GM19468 (cell line): ENCODE measurements at regions not wholly inside any gene's neighbourhood (a gene's known extent, or its start where the extent isn't known, plus 50 kb on each side); places are given as distances from the start of the nearest gene placed in this dataset.

ENCODE experiments used
- ATAC-seq: cut with Tn5 transposase; IDR thresholded peaks from one replicate; pipeline ENCODE4 v1.9.1; 2021; ENCODE audit warnings: mild to moderate bottlenecking, moderate library complexity, moderate number of reproducible peaks; ENCODE audit not compliant: unreplicated experiment; ENCODE audit errors: extremely low read depth

DNA sequence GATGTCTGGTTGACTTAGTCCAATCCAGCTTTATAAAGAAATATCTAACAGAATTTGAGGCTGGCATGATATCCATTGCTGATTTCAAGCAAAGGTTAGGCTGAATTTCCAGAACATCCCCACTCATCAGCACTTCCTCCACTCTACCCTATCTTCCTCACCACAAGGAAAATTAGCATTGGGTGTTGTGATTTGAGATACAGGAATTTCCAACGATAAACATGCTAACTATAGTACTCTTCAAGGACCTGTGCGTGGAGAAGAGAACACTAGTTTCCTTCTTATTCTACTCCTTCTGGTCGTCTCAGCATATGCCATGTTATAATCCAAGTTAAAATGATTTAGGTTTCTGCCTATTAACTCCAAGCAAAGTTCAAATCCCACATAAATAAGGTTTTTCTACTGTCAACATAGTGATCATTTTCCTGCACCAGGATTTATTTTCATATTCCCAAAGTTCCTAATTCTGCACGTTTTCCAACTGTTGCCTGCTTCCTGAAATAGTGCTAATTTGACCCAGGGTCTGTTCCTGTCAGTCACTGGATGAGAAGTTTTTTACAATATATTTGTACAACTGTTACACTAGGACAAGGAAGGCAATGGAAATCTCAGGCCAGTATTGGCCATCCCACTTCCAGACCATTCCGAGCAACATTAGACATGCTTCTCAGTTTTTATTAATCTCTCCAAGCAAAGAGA is 177.6 kb upstream of the EDNRA start:
- ATAC-seq: no peak

DNA sequence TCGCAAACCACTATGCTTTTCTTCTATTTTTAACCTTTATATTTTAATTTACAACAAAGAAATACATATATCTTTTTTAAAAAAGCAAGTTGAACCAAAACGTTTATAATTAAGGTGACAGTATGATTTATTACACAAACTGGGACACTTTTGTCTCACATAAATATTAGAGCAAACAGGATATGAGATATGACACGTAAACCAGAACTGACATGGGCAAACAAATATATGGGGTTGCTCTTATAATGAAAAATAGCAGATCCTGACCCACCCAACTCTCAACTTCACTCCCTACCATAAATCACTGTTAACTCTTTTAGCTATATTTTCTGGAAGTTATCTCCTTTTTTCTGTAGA is 177.0 kb upstream of the EDNRA start:
- ATAC-seq: no peak

DNA sequence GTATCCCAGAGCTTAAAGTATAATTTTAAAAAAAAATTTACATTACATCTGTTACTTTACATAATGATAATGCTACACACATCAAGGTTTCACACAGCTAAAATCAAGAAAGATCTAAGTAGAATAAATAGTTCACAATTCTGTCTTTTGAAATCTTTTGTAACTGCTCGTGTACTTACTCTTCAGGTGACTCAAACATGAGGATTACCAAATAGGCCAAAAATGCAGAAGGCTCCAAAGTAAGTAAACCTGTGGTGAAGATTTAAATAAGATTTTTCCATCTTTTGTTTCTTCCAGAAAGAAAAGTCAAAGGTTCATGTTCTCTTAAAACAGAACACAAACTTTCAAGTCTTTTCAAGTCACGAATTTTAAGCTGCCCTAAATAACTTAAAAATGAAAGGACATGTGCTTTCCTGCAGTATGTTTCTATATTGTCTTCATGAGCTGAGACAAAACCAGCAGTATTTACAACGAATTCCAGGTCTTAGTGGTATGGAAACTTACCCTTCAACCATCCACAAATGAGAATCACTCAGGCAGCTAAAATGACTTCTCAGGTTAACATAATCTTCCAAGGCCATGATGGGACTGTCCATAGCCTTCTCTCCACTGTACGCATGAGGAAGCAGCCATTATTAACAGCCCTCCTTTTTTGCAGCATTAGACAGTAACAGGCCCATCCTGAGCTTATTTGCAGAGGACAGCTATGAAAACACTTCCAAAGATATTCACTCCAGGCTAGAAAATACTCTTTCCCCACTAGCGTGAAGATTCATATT is 172.8 kb upstream of the EDNRA start:
- no peak for ATAC-seq

DNA sequence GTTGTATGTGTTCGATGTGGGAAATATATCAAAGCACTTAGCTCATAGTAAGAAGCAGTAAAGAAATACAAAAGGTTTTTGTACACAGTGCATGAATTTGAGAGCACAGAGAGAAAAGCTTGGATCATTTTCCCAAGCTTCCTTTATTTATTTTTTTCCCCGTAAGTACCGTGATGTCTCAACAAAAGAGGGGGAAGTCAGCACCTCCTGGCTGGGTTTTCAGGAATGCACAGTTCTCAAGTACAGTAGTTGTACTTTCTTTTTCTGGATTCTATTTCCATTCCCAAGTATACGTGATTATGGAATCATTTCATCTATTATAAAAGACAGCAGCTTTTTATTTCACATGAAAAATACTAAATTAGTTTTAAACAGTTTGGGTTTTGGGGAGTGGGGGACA is 171.5 kb upstream of the EDNRA start:
- no peak for ATAC-seq

DNA sequence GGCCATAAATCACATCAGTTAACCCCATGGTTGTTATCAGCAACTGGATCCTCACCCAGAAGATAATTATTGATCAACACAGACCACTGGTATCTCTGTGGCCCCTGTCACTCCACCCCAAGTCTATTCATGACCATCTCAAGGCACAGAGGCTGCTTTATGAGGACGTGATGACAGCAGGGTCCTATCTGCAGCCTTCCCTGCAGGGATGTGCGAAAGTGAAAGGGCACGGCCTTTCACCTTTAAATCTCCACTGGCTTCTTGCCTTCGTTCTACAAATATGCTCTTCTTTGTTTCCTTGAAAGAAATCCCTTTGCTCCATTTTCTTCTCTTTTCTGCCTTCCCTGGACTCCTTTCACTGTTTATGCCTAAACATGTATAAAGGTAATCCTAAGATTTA is 170.6 kb upstream of the EDNRA start:
- no peak for ATAC-seq

DNA sequence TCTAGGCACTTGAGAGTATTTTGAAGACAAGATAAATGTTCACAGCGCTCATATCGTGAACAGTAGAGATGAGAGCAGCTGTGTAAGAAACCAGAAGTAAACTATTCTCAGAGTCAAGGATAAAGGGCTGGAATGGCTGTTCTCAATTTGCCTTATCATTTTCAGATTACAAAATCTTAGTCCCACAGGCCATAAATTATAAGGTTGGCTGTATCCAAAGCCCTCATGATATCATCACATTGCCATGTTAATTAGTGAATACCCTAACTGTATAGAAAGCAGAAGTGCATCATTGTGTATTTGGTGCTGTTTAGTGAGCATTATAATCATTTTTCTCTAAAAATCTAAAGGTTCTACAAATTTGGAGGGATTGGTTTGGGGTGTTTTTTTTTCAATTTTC is 168.9 kb upstream of the EDNRA start:
- ATAC-seq: no peak

DNA sequence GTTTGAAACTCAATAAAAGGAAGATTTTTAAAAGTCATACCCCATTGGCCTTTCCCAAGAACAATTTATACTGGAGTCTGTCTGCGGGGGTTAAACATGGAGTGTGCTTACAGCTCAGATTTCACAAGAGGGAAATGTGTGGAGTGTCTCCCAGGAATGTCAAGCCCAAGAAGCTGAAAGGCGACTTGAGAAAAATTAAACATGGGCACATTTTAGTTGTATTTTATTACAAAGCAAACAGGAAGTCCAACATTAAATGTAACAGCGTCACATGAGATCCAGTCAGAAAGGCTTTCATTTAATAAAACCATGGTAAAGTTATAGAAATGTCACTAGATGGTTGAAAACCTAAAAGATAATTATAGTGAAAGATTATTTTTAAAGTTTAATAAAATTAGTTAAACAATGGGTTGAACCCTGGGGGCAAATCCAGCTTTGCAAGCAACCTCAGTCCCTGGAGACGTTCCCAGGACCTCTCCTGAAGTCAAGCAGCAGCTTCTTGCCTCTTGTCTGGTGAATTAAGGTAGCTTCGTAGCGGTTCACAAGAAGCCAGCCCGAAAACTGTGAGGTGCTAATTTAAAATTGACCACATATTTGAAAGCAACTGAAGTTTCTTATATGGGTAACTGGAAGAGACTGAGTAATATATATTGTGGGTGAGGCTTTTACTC is 168.4 kb upstream of the EDNRA start:
- ATAC-seq: no peak

DNA sequence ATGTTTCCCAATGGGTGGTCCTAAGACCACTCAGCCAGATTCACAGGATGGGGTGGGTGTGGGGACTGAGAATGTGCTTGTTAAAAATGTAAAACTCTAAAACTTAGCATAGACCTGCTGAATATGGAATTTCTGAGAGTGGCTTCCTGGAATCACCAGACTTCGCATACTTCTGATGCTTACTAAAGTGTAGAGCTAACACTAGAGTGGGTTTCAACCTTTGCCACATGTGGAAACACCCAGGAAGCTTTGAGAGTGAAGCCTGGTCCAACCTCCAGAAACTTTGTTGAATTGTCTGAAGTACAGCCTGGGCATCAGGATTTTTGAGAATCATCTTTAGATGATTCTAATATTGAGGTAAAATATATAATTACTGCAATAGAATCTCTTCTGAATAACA is 167.8 kb upstream of the EDNRA start:
- ATAC-seq: no peak

DNA sequence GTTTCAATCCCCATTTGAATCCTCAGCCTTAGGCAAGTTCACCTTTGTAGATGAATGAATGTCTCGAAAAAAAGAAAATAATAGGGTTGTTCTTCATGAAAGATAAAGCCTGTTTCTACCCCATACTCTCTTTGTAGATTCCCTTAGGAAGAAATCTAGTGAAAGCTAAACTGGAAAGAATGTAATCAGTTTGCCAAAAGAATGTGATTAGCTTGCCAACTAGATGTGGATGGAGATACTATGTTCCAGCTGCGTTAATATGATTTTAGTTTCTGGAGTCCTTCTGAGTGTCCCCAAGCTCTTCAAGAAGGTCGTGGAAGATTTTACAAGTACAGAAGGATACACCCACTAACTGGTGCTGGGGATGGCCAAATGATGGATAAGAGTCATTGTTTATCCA is 162.3 kb upstream of the EDNRA start:
- ATAC-seq: no peak

DNA sequence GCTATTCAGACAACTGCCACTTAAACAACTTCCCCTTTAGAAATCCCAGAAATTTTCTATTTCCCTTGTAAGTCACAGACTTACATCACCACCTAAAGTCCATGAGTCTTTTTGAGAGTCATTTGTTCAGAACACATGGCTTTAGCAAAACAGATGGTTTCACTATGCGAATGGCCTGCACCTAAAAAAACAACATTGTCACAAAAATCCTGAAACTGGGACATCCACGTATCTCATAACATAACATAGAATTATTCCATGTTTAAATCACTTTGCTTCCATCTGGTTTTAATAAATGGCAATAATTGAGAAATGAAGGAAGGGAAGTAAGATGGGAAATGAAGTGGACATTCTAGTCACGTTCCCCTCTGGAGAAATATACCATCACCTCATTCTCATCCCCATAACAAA is 155.3 kb upstream of the EDNRA start:
- ATAC-seq: no peak

DNA sequence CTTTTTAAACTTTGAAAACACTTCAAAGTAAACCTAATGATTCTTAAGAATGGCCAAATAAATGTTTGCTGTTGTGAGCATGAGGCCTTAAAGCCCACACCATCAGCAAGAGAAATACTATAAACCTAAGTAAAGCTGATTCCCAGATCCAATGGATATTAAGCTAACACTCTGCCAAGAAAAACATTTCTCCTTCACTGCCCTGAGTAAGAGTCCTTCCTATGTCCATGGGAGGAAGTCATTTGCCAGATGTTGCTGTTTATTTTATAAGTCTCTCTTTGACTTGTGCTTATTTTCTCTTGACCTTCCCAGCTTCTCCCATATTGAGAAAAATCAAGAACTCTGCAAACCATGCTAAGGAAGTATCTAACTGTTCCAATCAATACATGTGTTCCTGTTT is 154.3 kb upstream of the EDNRA start:
- no peak for ATAC-seq

DNA sequence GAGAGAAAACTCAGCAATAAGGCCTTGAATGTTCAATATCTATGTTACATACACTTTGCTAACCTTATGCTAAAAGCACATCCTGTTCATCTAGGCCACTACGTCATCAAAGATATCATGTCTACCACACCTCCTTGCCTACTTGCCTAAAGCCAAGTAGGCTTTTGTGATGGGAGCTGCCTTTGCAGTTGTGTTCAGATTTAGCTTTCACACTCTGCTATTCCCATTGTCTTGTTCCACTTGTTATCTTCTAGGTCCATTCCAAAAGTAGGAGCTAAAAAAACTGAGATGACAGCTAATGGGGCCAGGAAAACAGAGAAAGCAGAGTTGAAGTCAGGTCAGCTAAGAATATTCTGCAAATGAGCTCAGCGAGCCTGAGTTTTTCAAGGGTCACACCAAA is 153.6 kb upstream of the EDNRA start:
- ATAC-seq: no peak

DNA sequence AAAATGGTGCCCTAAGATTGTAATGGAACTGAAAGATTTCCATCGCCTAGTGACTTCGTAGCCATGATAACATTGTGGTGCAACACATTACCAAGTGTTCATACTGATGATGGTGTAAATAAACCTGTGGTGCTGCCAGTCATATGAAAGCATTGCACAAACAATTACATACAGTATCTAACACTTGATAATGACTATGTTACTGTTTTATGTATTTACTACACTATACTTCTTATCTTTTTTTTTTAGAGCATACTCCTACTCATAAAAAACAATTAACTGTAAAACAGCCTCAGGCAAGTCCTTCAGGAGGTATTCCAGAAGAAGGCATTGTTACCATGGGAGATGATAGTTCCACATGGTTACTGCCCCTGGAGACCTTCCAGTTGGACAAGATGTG is 152.7 kb upstream of the EDNRA start:
- ATAC-seq: no peak

DNA sequence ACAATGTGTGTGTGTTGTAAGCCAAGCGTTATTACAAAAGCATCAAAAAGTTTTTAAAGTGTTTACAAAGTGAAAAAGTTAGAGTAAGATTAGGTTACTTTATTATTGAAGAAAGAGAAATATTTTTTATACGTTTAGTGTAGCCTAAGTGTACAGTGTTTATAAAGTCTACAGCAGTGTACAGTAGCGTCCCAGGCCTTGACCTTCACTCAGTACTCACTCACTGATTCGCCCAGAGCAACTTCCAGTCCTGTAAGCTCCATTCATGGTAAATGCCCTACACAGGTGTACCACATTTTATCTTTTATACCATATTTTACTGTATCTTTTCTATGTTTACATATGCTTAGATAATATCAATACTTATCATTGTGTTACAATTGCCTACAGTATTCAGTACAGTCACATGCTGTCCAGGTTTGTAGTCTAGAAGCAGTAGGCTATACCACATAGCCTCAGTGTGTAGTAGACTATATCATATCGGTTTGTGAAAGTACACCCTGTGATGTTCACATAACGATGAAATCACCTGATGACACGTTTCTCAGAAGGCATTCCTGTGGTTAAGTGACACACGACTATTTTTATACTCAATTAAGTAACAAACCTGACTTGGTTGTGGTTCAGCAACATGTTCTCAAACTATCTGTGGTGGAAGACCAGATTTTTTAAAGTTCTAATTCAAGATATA is 152.0 kb upstream of the EDNRA start:
- ATAC-seq: no peak

DNA sequence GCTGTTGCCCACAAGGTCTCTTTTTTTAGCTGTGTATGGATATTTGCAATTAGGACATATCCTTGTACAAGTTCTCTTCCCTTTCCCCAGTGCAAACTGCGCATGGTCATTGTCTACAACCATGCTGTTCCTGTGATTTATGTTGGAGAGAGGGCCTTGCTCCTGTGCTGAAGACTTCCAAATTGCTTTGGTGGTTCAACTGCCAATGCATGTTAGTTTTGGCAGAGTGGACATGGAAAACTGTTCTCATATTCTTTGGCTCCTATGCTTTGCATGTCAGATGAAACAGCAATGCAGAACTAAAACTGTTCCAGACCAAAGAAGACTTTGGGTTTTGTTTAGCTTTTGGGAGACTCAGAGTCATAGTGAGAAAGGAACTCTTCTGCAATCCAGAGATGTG is 148.8 kb upstream of the EDNRA start:
- ATAC-seq: no peak

DNA sequence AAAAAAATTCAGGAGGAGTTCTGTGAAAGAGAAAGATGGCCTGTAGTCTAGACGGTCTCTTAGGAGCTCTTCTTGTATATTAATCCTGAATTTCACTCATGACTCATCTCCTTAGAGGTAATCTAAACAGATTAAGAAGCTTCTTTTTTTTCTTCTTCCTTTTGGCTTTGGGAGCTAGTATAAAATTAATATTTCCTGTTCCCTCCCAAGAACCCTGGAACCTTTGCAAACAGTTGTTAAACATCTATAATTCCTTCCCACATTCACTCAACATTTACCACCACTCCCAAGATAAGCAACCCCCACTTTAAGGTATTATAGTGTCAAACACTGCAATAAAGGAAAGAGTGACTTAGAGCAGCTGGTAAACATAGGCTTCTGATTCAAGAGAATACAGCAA is 146.4 kb upstream of the EDNRA start:
- ATAC-seq: no peak

DNA sequence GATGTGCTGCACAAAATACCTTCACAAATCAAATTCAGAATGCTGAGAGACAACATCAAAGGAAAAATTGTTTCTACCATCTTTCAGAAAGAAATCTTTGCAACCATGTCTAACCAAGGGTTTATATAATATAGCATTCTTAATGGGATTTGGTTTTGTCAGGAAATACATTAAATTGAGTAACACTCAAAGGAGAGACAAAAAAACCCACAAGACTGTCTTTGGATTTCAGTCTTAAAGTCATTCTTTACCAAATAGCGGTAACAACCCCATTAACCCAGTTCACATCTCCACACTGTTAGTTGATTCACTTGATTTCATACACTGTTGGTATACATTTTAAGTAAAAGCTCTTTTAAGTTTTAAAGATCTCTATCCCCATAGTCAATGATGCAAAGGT is 145.7 kb upstream of the EDNRA start:
- ATAC-seq: no peak

DNA sequence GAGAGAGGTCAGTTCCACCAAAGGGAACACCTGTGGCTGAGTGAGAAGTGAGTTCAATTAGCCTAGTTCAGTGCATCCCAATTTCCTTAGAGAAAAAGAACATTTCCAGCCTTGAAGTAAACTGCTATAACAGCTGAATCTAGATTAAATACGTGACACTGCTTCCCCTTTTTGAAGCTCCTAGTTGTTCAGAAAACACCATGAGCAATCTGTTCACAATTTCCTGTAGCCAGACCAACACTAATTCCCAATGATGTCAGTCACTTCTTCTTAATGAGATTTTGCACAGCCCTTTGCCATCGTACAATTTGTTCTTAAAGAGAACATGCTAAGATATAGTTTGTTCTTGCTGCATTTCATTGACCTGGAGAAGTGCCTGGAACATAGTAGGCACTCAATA is 144.6 kb upstream of the EDNRA start:
- ATAC-seq: no peak

DNA sequence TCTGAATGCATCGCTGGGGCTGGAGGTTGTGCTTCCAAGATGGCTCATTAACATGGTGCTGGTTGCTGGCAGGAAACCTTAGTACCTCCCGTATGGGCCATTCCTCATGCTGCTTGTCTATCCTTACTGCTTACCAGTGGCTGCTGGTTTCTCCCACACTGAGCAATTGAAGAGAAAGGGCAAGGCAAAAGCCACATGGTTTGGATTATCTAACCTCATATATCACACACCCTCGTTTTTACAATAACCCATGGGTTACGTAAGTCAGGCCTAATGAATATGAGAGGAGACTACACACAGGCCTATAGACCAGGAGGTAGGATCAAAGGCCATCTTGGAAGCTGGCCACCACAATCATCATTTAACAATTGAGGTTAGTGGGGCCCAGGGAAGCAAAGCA is 141.8 kb upstream of the EDNRA start:
- ATAC-seq: no peak

DNA sequence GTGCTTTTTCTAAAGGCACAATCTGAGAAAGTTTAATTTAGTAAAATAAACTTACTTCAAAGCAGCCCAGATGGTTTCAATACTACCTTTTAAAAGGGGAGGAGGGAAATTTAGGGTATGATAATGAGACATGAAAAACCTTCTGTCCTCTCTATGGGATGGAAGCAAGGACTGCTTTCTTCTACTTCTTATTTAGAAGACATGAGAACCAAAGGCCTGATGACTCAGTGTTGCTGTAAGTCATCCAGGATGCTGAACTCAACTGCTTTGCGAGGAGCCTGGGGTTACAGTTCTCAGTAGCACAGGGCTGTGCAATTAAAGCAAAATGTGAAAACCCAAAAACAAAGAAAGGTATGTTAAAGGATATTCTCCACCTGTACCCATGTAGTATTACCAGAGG is 140.8 kb upstream of the EDNRA start:
- no peak for ATAC-seq

DNA sequence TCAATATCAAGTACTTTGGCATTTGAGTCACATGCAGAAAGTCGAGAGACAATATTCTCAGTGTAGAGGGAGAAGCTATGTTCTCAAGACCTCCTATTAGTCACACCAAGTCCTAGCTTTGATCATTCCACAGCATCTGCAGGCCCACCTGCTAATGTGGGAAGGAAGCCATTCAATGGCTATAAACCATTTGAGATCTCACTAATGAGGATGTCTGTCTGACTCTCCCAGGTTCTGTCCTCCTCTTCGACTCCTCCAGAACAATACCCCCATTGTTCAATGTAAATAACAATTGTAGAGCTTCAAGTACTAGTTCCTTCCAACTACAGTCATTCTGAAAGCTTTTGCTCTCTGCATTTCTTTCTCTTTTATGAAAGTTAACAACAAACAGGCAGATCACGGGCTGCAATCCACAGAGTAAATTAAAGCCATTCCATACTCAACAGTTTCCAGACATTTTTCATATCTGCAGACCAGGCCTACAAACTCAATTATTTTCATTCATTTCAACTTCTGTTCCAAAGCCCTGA is 140.2 kb upstream of the EDNRA start:
- ATAC-seq: no peak
